OCI-LY1 (cell line): ENCODE measurements at regions not wholly inside any gene's neighbourhood (a gene's known extent, or its start where the extent isn't known, plus 50 kb on each side); places are given as distances from the start of the nearest gene placed in this dataset.

Experiments used
- H2AFZ ChIP-seq: fragments of 200-600 bp; sonication (generic), shearing (Covaris generic); 2 replicates; pipeline ENCODE4 v1.6.0; 2014; ENCODE audit warnings: antibody characterized with exemption, mild to moderate bottlenecking, low read length
- H3F3A ChIP-seq: fragments of 200-600 bp; sonication (generic), shearing (Covaris generic); 2 replicates; pipeline ENCODE4 v1.6.0; 2014; ENCODE audit warnings: mild to moderate bottlenecking, antibody characterized with exemption, low read length, moderate library complexity; ENCODE audit not compliant: insufficient read depth
- H3K27ac ChIP-seq: fragments of 200-600 bp; sonication (generic); 2 replicates; pipeline ENCODE4 v1.5.1; 2014; ENCODE audit warnings: low read length, mixed run types, mild to moderate bottlenecking, low read depth; ENCODE audit not compliant: poor library complexity, severe bottlenecking
- H3K27me3 ChIP-seq: fragments of 200-600 bp; sonication (generic); 2 replicates; pipeline ENCODE4 v1.6.0; 2014; ENCODE audit warnings: antibody characterized with exemption, mild to moderate bottlenecking, low read length, moderate library complexity; ENCODE audit not compliant: insufficient read depth
- H3K36me3 ChIP-seq: fragments of 200-600 bp; sonication (generic); 2 replicates; pipeline ENCODE4 v1.6.1; 2014; ENCODE audit warnings: mild to moderate bottlenecking, antibody characterized with exemption, low read length, moderate library complexity, mixed read lengths; ENCODE audit not compliant: insufficient read depth
- H3K4me1 ChIP-seq: fragments of 200-600 bp; sonication (generic); 2 replicates; pipeline ENCODE4 v1.5.1; 2014; ENCODE audit warnings: mild to moderate bottlenecking, low read length, moderate library complexity; ENCODE audit not compliant: insufficient read depth, severe bottlenecking
- H3K4me2 ChIP-seq: fragments of 200-600 bp; sonication (generic), shearing (Covaris generic); 2 replicates; pipeline ENCODE4 v1.6.1; 2014; ENCODE audit warnings: low read length
- H3K4me3 ChIP-seq: fragments of 200-600 bp; sonication (generic); 2 replicates; pipeline ENCODE4 v1.5.1; 2014; ENCODE audit warnings: low read length, low read depth, mild to moderate bottlenecking, mixed read lengths; ENCODE audit not compliant: poor library complexity, severe bottlenecking
- H3K79me2 ChIP-seq: fragments of 200-600 bp; shearing (Covaris generic); 2 replicates; pipeline ENCODE4 v1.6.1; 2016; ENCODE audit warnings: mixed run types, low read length, mixed read lengths; ENCODE audit not compliant: insufficient read depth
- H3K9ac ChIP-seq: fragments of 200-600 bp; sonication (generic), shearing (Covaris generic); 2 replicates; pipeline ENCODE4 v1.6.1; 2014; ENCODE audit warnings: mild to moderate bottlenecking, low read length, mixed read lengths
- H3K9me2 ChIP-seq: fragments of 200-600 bp; sonication (generic), shearing (Covaris generic); 2 replicates; pipeline ENCODE4 v1.6.1; 2014; ENCODE audit warnings: low read depth, mild to moderate bottlenecking, low read length, mixed read lengths
- H3K9me3 ChIP-seq: fragments of 200-600 bp; shearing (Covaris generic); 2 replicates; pipeline ENCODE4 v1.6.1; 2014; ENCODE audit warnings: low read length, mixed read lengths
- H4K20me1 ChIP-seq: fragments of 200-600 bp; sonication (generic), shearing (Covaris generic); 2 replicates; pipeline ENCODE4 v1.6.0; 2016; ENCODE audit warnings: mild to moderate bottlenecking, low read length; ENCODE audit not compliant: insufficient read depth
- EZH2 ChIP-seq: fragments of 200-600 bp; sonication (generic), shearing (Covaris generic); IDR thresholded peaks from 2 replicates; pipeline ENCODE4 v1.8.0; 2017; ENCODE audit warnings: borderline replicate concordance, mixed run types, mild to moderate bottlenecking, antibody characterized with exemption, low read length, moderate library complexity, mixed read lengths
- TF ChIP-seq, protein P1 (sequence below): fragments of 200-600 bp; sonication (generic), shearing (Covaris generic); IDR thresholded peaks from 2 replicates; pipeline ENCODE4 v1.5.1; 2017; ENCODE audit warnings: mild to moderate bottlenecking, antibody characterized with exemption, low read length, moderate library complexity, mixed read lengths

- no peaks in the 10 kb centered on the region for H4K20me1 ChIP-seq
- H3F3A ChIP-seq = no peaks in the 10 kb centered on the region
- no peaks in the 10 kb centered on the region for H3K9me2 ChIP-seq
- no peak for TF ChIP-seq EZH2
- TF ChIP-seq, protein P1, sequence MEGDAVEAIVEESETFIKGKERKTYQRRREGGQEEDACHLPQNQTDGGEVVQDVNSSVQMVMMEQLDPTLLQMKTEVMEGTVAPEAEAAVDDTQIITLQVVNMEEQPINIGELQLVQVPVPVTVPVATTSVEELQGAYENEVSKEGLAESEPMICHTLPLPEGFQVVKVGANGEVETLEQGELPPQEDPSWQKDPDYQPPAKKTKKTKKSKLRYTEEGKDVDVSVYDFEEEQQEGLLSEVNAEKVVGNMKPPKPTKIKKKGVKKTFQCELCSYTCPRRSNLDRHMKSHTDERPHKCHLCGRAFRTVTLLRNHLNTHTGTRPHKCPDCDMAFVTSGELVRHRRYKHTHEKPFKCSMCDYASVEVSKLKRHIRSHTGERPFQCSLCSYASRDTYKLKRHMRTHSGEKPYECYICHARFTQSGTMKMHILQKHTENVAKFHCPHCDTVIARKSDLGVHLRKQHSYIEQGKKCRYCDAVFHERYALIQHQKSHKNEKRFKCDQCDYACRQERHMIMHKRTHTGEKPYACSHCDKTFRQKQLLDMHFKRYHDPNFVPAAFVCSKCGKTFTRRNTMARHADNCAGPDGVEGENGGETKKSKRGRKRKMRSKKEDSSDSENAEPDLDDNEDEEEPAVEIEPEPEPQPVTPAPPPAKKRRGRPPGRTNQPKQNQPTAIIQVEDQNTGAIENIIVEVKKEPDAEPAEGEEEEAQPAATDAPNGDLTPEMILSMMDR = no peak
- no peaks in the 10 kb centered on the region for H3K27me3 ChIP-seq
- no peak overlapping the region for H2AFZ ChIP-seq
- H3K27ac ChIP-seq = no peak overlapping the region
- no peak overlapping the region for H3K4me3 ChIP-seq
- H3K4me2 ChIP-seq = no peak overlapping the region
- no peaks in the 10 kb centered on the region for H3K9me3 ChIP-seq
- no peaks in the 10 kb centered on the region for H3K79me2 ChIP-seq
- no peak overlapping the region for H3K9ac ChIP-seq
- peaks cover 5% of the 10 kb centered on the region for H3K4me1 ChIP-seq
- H3K36me3 ChIP-seq = no peaks in the 10 kb centered on the region
Observed at GRCh38 chr13:21321269-21321668, 137.8 kb downstream of the ZDHHC20 start.

DNA sequence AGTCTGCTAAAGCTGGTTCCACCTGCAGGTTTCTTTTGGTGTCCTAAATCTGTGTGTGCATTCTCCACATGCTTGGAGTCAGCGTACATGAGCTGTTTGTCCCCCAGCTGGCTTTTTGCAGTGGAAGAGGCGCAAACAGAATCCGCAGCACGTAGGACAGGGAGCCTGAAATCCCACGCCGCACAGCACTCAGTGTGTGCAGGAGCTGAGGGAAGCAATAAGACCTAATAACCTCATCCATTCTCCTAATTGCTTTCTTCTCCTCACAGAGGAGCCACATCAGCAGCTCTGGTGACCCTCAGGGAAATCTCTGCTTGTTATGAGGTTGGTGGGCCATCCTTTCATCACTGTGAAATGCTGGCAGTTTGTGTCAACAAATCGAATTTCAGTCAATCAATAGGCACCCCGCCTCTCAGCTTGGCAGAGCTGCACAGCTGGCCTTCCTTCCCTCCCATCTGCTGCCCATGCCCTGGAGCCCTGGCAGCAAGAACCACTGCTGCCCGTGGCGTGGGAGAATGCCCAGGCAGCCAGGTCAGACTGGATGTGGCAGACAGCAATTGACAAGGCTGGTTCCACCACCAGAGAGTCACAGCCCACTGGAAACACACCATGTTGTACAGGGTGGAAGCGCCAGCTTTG, 136.7 kb downstream of the ZDHHC20 start:
- H3K9me2 ChIP-seq = no peaks in the 10 kb centered on the region
- H3K9me3 ChIP-seq = no peaks in the 10 kb centered on the region
- H3K27me3 ChIP-seq = no peaks in the 10 kb centered on the region
- H3K4me3 ChIP-seq = no peak overlapping the region
- H3K36me3 ChIP-seq = no peaks in the 10 kb centered on the region
- H3K4me1 ChIP-seq = peaks cover 8% of the 10 kb centered on the region
- H3F3A ChIP-seq = no peaks in the 10 kb centered on the region
- no peak overlapping the region for H3K27ac ChIP-seq
- no peak overlapping the region for H3K9ac ChIP-seq
- no peak overlapping the region for H2AFZ ChIP-seq
- no peaks in the 10 kb centered on the region for H4K20me1 ChIP-seq
- no peak for TF ChIP-seq EZH2
- TF ChIP-seq, protein P1 = no peak
- no peaks in the 10 kb centered on the region for H3K79me2 ChIP-seq
- H3K4me2 ChIP-seq = no peak overlapping the region
